HepG2 (cell line): ENCODE measurements at regions not wholly inside any gene's neighbourhood (a gene's known extent, or its start where the extent isn't known, plus 50 kb on each side); places are given as distances from the start of the nearest gene placed in this dataset.

Experiments used
- CREB1 ChIP-seq, 2 experiments: fragments of 450-650 bp in 1 of 2; IDR thresholded peaks; 2 replicates each; pipeline ENCODE4 v1.6.1; 2016 to 2017; ENCODE audit warnings: control low read depth in 1 of 2, mild to moderate bottlenecking in 1 of 2, missing compliant biosample characterization in 1 of 2, missing genetic modification characterization in 1 of 2
- MBD4 ChIP-seq: IDR thresholded peaks from 2 replicates; pipeline ENCODE4 v1.6.1; 2012; ENCODE audit warnings: low read length, inconsistent platforms, borderline replicate concordance
- MEIS1 ChIP-seq: sonication (generic); formaldehyde crosslinking; IDR thresholded peaks from 2 replicates; pipeline ENCODE4 v1.9.0; 2021; ENCODE audit warnings: mild to moderate bottlenecking, missing genetic modification reagents, moderate library complexity, borderline replicate concordance
- SP4 ChIP-seq: sonication (generic); formaldehyde crosslinking; IDR thresholded peaks from 2 replicates; pipeline ENCODE4 v1.8.1; 2023; ENCODE audit warnings: mild to moderate bottlenecking, missing genetic modification reagents
- ZNF180 ChIP-seq: sonication (generic); formaldehyde crosslinking; IDR thresholded peaks from 2 replicates; pipeline ENCODE4 v1.4.0; 2020; ENCODE audit warnings: low read depth, missing genetic modification reagents, borderline replicate concordance
- ZNF766 ChIP-seq: sonication (generic); formaldehyde crosslinking; IDR thresholded peaks from 2 replicates; pipeline ENCODE4 v1.5.0; 2020; ENCODE audit warnings: missing genetic modification reagents, borderline replicate concordance
- TF ChIP-seq, protein P1 (sequence below): sonication (generic); formaldehyde crosslinking; IDR thresholded peaks from 2 replicates; pipeline ENCODE4 v1.8.1; 2023; ENCODE audit warnings: missing genetic modification reagents, inconsistent platforms, borderline replicate concordance

DNA sequence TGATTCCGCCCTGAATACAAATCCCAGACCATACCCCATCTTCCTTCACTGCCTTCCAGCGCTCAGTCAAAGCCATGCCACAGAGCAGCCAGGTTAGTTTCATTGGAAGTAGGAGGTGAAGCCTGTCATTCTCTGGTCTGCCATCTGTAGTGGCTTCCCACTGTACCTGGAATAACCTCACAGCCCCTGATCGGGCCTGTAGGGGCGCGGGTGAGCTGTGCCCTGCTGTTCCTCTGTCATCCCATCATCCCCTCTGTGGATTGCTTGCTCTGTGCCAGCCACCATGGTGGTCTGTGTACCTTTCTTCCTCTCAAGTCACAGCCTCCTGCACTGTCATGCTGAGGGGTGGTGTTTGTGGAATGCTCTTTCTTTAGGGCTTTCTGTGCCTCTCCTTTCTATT lies 155.1 kb downstream of the ZNF22 start:
- no peak for TF ChIP-seq CREB1 (IDR thresholded peaks at IDR 0.05)
- TF ChIP-seq CREB1 (CRISPR knock-in tag; IDR thresholded peaks at IDR 0.05), result no peak
- TF ChIP-seq ZNF180 (CRISPR knock-in tag), result no peak
- no peak for TF ChIP-seq MEIS1 (CRISPR knock-in tag)
- TF ChIP-seq SP4 (CRISPR knock-in tag), result no peak
- TF ChIP-seq ZNF766, result no peak
- TF ChIP-seq, protein P1, sequence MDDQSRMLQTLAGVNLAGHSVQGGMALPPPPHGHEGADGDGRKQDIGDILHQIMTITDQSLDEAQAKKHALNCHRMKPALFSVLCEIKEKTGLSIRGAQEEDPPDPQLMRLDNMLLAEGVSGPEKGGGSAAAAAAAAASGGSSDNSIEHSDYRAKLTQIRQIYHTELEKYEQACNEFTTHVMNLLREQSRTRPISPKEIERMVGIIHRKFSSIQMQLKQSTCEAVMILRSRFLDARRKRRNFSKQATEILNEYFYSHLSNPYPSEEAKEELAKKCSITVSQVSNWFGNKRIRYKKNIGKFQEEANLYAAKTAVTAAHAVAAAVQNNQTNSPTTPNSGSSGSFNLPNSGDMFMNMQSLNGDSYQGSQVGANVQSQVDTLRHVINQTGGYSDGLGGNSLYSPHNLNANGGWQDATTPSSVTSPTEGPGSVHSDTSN (CRISPR knock-in tag), result no peak
- no peak for TF ChIP-seq MBD4
